ENCODE measurements at regions not wholly inside any gene's neighbourhood (a gene's known extent, or its start where the extent isn't known, plus 50 kb on each side); places are given as distances from the start of the nearest gene placed in this dataset.
"Not testable (repeated sequence)": the region's sequence is repeated elsewhere in the genome, so short reads cannot be mapped to it uniquely, and the experiment has no call there.

GRCh38 chr5:114060866-114061265 is 301.0 kb upstream of the KCNN2 start:
- no peak for DNase-seq

GRCh38 chr5:114062932-114063867 is 298.7 kb upstream of the KCNN2 start:
- no peak for DNase-seq

- DNase-seq = no peak
Observed at GRCh38 chr5:114065912-114066311, 296.0 kb upstream of the KCNN2 start.

GRCh38 chr5:114070093-114070722 is 291.7 kb upstream of the KCNN2 start:
- no peak for DNase-seq

- no peak for DNase-seq
Observed at GRCh38 chr5:114089259-114089658, 272.6 kb upstream of the KCNN2 start.

- no peak for DNase-seq
Observed at GRCh38 chr5:114097570-114097969, 264.3 kb upstream of the KCNN2 start.

- DNase-seq = no peak
Observed at GRCh38 chr5:114099161-114099560, 262.7 kb upstream of the KCNN2 start.

GRCh38 chr5:114101153-114101552 is 260.7 kb upstream of the KCNN2 start:
- no peak for DNase-seq

- DNase-seq = no peak
Observed at GRCh38 chr5:114113604-114114003, 248.3 kb upstream of the KCNN2 start.

- DNase-seq = no peak
Observed at GRCh38 chr5:114116981-114117380, 244.9 kb upstream of the KCNN2 start.

GRCh38 chr5:114118511-114118910 is 243.4 kb upstream of the KCNN2 start:
- DNase-seq = no peak

- DNase-seq = no peak
Observed at GRCh38 chr5:114120166-114120565, 241.7 kb upstream of the KCNN2 start.

- no peak for DNase-seq
Observed at GRCh38 chr5:114122852-114123251, 239.0 kb upstream of the KCNN2 start.

- DNase-seq = no peak
Observed at GRCh38 chr5:114123654-114124053, 238.2 kb upstream of the KCNN2 start.

- no peak for DNase-seq
Observed at GRCh38 chr5:114146398-114146797, 215.5 kb upstream of the KCNN2 start.

GRCh38 chr5:114148253-114148652 is 213.6 kb upstream of the KCNN2 start:
- no peak for DNase-seq

GRCh38 chr5:114148728-114149127 is 213.1 kb upstream of the KCNN2 start:
- DNase-seq = not testable (repeated sequence)

- no peak for DNase-seq
Observed at GRCh38 chr5:114152656-114153360, 209.1 kb upstream of the KCNN2 start.

GRCh38 chr5:114153392-114153791 is 208.5 kb upstream of the KCNN2 start:
- no peak for DNase-seq

- no peak for DNase-seq
Observed at GRCh38 chr5:114153833-114154232, 208.0 kb upstream of the KCNN2 start.

- no peak for DNase-seq
Observed at GRCh38 chr5:114166081-114166480, 195.8 kb upstream of the KCNN2 start.

- no peak for DNase-seq
Observed at GRCh38 chr5:114174131-114174530, 187.7 kb upstream of the KCNN2 start.

- no peak for DNase-seq
Observed at GRCh38 chr5:114174837-114175236, 187.0 kb upstream of the KCNN2 start.

GRCh38 chr5:114176356-114176755 is 185.5 kb upstream of the KCNN2 start:
- no peak for DNase-seq
